Right renal pelvis (tissue), 4 donors: ENCODE measurements at regions not wholly inside any gene's neighbourhood (a gene's known extent, or its start where the extent isn't known, plus 50 kb on each side); places are given as distances from the start of the nearest gene placed in this dataset.
"Not testable (repeated sequence)": the region's sequence is repeated elsewhere in the genome, so short reads cannot be mapped to it uniquely, and the experiment has no call there.

ENCODE experiments used
- DNase-seq, 4 donors: peaks; one replicate each; pipeline ENCODE4 v3.0.0-alpha.2; 2013; ENCODE audit warnings: low read depth in 4 of 4, low spot score in 3 of 4, missing footprints in 1 of 4

DNA sequence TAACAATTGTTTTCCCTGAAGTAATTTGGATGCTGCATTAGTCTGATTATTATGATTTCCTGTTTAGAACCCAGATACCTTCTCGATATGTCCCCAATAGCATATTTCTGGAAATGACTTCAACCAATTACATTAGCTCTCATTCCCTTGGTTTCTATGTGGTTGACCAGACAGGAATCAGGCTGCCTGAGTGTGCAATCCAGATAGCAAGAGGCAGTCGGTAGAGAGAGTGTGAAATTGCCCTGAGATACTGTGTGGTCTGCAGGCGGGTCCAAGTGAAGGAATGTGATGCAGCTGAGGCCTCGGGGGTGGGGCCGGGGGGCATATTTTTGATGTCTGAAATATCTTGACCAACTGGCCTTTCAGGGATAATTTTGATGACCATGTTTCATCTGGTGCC is 143.9 kb upstream of the ITGA6 start:
- DNase-seq, result no peak

DNA sequence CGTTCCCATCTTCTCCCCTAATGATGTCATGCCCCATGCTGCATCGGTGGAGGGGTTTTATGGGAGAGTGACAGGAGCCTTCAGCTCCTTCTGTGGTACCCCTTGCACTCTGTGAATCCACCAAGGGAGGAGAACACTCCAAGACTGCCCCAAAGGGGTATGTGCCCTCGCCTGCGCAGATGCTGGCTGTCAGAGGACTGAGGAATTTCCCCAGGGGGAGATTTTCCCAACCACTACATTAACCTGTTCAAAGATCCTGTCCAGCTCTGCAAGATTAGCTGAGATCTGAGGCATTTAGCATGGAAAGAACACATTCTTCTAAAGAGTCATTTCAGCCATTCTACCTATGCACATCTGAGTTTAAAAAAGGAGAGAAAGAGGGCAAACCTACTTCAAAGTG is 143.2 kb upstream of the ITGA6 start:
- no peak for DNase-seq

DNA sequence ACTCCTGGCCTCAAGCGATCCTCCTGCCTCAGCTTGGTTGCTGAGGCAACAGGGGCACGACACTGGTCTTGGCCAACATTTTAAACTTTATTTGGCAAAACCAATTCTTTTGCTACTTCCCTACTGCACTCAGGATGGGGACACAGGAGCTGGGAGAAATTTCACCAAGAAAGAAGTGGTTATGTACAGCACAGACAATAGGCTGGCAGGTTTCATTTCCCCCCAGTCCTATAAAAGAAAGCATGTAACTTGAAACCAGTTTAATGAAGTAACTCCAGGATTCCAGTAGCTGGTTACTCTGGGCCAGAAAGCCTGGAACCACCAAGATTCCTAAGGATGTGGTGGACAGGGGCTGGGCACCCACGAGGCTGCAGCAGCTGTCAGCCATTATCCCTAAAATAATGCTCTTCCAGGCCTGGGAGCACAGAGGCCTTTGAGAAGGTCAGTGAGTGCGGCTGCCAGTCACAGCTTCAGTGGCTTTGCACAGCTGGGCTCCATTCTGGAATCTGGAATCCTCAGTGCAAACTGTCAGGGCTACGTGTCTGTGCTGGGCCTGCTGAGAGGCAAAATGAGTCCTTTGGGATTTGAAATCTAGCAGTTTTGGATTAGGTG is 142.3 kb upstream of the ITGA6 start:
- DNase-seq, result no peak

DNA sequence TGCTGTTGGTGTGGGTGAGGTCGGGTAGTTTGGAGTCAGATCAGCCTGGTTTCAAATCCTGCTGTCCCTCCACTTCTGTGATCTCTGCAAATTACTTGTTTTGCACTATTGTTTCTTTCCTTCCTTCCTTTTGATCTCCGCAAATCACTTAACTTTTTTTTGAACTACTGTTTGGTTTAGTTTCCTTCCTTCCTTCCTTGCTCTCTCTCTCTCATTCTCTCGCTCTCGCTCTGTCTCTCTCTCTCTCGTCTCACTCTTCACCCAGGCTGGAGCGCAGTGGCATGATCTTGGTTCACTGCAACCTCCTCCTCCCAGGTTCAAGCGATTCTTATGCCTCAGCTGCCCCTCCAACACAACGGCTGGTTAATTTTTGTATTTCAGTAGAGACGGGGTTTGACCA is 141.6 kb upstream of the ITGA6 start:
- DNase-seq, result no peak

DNA sequence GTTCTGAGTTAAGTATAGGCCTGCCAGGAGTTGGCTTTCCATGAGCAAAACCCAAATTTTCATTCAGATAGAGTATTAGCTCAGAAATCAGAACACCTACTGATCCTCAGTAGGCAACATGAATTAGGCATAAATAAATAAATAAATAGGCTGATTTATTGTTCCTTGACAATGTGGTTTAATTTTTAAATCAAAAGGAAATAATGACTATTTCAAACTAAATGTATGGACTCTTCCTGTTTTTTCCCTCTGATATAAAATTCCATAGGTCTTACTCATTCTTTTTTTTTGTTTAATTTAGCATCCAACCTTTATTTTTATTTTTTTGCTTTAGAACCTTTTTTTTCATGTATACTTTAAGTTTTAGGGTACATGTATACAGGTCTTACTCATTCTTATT is 140.2 kb upstream of the ITGA6 start:
- no peak for DNase-seq

DNA sequence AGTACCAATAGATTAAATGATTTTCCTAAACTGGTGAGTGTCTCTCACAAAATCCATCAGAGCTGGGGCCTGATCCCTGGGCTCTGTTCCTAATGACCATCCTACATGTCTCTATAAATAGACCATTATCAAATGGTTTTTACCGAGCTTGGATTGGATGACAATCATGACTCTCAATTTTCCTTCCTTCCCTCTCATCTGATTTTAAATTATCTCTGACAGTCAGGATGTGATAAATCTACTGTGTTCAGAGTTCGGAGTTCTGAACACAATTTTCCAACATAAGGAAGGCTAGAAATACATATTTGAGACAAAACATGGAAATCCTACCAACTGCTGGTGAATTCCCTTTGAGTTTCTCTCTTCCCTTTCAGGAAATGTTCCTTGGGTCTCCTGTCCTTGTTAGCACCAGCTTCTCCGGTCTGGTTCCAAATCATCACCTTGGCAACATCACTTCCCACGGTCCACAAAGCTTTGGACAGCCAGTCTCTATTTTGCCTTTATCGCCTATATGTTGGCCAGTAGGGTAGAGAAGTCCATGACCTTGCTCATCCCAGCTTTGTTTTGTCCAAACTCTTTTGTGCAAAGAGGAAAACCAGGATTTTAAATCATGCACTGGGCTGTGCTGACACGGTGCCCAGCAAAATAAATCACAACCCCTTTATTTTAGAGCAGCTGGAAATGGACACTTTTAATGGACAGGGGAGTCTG is 139.6 kb upstream of the ITGA6 start:
- DNase-seq, result no peak

DNA sequence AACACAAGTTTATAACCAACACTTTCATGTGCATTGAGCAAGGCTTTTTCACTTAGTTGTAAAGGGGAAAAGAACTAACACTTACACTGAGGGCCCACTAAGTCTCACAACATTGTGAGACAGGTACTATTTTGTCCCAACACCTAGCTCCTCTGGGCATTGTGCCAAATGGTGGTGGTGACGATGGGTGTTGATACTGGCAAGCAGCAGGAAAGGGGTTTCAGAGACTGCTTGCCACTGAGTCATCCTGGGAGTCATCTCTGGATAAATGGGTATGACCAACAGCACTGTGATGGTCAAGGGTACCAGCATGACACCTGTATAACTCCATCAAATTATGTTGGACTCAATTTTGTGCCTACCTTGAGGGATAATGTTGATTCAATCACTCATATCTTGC is 138.8 kb upstream of the ITGA6 start:
- DNase-seq, result no peak

DNA sequence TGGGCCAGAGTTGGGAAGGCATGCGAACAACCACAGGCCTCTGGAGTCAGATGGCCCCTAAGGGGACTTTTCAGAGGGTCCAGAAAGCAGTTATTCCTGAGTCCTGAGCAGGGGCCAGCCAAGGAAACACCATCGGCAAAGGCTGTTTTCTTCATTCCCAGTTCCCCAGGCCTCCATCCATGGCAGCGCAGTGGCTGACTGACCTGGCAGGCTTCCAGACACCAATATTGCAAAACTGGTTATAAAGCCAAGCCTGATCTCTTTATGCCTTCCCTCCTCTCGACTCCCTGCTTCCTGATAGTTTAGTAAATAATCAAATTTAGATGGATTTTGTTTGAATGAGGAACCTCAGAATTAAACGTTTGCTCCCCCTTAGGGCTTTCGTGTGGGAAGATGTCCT is 133.4 kb upstream of the ITGA6 start:
- no peak for DNase-seq

DNA sequence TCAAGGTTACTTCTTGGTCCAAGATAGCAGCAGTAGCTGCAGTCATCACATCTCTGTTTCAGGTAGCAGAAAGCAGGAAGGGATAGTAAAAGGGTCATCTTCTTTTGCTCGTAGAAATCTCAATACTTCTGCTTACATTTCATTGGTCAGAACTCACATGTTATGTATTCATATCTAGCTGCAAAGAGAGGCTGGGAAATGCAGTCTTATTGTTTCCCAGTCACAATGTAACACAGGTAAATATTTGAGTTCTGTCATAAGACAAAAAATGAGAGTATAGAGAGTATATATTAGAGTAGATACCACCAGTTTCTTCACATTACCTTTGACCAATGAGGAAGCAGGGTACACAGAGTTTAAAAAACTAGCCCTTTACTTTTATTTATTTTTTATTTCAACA is 132.4 kb upstream of the ITGA6 start:
- DNase-seq, result no peak

DNA sequence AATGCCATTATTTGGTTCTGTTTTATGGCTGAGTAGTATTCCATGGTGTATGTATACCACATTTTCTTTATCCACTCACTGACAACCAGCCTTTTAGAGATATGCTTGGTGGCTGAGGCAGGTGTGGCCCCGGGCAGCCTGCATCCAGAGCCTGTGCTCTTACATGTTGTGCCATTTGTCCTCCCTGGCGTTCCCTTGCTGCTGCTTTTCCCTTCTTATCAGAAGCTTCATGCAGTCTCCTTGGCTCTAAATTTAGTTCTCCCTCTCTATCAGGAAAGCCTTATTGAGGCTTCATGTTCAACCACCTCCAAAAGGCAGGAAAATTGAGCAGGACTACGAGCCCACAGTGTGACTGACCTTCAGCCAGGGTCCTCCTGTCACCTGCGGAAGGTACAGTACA is 131.7 kb upstream of the ITGA6 start:
- no peak for DNase-seq

DNA sequence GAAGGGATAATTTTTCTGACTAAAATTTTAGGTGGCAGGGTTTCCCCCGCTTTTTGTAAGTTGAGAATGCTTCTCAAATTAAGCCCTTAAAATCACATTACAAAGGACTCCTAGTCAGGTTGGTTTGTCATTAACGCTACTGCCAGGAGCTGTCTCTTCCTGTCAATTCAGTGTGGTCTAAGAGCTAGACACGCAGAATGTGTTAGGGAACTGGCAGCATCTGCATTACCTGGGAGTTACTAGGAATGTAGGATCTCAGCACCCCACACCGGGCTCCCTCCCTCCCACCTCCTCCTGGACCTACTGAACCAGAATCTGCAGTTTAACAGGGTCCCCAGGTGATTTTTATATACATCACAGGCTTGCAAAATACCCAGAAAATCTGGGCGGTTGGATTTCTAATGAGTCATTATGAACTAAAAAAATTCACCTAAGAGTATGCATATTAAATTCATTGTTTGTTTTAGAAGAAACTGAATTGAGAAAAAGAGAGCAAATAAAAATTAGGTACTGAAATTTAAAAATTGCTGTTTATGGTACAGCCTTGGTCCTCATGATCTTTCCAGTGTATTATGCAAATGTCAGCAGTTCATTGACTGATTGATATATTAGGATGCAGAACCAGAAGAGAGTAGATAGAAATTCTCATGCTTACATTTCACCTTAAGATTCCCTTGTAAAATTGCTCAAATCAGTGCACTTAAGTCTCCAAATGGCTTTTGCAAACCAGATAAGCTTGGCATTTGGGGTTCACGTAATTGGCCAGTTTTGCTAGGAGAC is 130.9 kb upstream of the ITGA6 start:
- no peak for DNase-seq

DNA sequence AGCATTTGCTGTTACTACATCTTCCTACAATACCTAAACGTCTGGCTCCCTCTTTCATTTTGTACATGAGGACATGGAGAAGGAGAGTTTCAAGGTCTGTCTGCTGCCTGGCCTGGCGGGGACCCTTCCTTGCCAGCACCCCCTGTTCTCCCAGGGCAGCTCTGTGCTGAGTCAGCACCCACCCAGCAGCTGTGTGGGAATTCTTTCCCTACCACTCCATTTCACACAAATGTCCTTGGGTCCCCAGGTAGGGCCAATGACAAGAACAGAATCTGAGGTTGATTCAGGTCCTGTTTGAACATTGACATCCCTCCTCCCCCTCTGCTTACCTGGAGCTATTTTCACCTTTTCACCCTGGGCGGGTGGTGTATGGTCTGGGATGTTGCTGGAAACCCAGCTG is 129.9 kb upstream of the ITGA6 start:
- no peak for DNase-seq

DNA sequence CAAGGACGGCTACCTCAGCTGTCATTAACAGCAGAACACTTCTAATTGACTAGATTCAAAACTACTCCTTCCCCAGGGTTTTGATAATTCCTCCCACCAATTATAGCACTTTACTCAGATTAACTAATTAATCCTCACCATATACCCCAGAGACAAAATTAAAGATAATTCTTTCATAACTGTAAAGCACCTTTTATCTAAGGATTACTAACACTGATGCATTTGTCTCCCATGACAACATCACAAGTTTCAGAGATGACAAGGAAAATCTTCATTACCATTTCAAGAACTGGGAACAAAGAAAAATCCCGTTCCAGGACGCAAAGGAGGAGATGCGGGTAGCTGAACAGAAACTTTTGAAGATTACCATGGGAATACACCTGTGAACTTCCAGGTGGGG is 129.4 kb upstream of the ITGA6 start:
- DNase-seq, result no peak

DNA sequence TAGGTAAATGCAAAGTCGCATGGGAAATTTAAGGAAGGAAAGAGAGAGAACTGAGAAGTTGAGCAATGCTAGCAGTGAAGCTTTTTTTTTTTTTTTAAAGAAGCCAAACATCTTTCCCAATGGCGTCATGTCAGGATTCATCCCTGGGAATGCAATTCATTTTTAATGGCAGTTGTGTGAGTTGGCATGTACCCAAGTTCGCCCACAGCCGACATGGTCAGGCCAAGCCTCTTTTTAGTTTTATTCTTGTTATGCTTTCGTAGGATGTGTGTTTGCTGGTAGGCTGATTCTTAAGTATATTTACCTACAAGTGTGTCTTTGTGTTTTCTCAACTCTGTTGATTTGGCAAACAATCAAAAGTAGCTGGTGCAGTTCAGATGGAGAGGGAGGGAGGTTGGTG is 127.6 kb upstream of the ITGA6 start:
- no peak for DNase-seq

DNA sequence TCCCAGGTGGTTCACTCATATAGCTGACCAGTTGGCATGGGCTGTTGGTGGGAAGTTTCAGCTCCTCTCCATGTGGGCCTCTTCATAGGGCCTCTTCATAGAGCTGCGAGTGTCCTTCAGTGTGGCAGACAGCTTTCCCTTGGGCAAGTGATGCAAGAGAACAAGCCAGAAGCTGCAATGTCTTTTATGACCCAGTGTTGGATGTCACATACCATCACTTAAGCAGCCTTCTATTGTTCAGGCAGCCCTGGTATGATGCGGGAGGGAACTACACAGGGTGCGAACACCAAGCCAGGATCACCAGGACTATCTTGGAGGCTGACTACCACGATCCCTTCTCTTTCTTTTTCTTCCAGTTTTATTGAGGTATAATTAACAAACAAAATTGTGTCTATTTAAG is 126.5 kb upstream of the ITGA6 start:
- no peak for DNase-seq

DNA sequence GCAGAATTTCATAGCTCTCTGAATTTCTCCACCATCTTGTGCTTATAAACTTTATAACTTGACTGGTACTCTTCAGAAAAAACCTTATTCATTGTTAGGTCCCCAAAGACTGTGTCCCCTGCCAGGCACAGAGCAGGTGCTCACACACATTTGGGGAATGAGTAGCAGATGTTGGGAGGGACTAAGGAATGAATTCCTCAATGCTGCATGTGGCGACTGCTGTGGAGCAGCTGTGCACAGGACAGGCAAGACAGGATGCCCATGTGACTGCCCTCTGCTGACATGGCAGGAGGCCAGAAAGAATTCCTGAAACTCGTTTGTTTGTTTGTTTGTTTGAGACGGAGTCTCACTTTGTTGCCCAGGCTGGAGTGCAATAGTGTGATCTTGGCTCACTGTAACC is 122.3 kb upstream of the ITGA6 start:
- no peak for DNase-seq

DNA sequence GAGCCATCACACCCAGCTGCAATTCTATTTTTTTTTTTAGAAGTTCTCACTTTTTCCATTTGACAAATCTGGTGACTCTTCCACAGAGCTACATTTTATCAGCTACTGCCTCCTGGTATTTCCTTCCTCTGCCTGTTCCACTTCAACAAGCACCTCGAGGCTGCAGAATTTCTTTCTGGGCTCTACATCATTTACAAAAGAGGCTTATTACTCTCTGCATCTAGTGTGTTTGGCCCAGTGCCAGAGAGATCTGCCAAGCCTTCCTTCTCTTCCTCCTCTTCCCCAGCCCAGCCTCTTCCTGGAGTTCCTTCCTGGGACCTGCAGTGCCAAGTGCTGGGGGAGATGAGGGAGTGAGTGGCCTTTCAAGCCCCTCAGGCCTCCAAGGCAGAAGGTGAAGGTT is 119.6 kb upstream of the ITGA6 start:
- DNase-seq, result no peak

DNA sequence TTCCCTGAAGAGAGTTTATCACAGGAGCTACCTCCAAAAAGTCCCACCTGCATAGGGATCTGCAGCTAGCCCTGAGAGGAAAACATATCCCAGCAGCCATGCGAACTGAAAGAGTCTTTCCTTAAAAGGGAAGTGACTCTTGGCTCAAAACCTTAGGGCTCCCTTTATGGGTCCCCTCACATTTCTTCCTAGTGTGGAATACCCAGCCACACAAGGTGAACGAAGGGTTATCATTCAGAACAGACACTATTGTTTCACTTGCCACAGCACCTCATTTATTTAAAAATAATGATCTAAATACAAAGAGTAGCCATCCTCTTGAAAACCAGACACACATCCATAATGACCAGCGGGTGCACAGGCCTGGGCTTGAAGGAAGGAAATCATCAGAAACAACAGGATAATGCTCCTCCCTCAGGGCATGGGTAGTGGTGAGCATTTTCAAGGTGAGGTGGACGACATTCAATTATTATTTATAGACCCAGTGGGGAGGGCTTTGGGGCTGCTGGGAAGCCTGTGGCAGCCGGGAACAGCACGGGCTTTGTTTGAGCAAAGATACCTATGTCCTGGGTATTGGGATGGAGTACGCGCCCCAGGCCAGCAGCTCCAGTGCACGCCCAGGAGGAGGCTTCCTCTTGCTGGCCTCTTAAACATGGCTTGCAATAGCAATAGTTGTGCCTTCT is 119.0 kb upstream of the ITGA6 start:
- no peak for DNase-seq

DNA sequence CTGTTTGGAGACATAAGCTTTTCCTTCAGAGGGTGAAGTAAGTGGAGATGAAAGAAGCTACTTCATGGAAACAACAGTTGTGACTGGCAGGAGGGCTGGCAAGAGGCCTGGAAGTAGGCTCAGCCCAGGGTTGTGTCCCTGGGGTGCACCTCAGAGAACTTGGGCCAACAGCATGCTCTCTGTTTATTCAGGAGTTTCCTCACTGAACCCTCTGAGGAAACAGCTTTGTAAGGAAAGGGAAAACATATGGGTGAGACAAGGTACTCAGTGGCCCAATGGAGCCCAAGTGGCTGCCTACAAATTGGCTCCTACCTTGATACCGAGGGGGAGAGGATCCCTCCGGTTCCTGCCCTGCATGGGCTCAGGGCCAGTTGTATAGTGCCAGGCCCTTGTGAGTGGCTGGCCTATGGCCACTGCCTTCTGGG is 115.5 kb upstream of the ITGA6 start:
- DNase-seq, result no peak

DNA sequence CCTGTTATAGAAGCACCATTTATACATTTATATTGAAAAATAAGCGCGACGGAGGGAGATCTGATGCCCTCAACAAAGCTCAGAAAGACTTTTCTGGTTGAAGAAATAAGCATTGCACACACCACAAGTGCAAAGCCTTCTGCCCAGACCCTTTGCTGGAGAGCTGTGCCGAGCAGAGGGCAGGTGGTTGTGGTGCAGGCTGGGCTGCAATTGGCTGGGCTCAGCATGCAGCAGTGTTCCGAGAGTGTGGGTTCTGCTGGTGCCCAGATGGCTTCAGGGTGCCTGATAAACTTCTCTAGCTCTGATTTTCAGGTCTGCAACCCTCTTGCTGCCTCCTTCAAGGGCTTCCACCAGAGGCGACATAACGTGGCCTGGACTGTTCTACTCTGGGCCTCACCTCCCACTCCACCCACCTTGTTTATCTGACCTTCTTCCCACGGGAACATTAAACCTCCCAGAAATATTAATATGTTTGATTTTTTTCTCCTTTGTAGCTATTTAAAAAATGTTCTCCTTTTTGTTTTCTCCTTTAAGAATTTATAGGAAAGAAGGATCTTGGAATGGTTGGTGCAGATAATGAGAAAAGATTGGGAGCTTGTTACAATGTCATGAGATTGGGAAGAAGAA is 113.6 kb upstream of the ITGA6 start:
- DNase-seq, result no peak

DNA sequence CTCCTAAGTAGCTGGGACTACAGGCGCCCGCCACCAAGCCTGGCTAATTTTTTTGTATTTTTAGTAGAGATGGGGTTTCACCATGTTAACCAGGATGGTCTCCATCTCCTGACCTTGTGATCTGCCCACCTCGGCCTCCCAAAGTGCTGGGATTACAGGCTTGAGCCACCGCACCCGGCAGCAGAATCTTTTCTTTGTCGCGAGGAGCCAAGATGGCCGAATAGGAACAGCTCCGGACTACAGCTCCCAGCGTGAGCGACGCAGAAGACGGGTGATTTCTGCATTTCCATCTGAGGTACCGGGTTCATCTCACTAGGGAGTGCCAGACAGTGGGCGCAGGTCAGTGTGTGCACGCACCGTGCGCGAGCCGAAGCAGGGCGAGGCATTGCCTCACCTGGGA is 112.3 kb upstream of the ITGA6 start:
- DNase-seq, result not testable (repeated sequence)
